GM23248 (cell line): ENCODE measurements at regions not wholly inside any gene's neighbourhood (a gene's known extent, or its start where the extent isn't known, plus 50 kb on each side); places are given as distances from the start of the nearest gene placed in this dataset.

Experiments
- DNase-seq: peaks from one replicate; pipeline ENCODE4 v3.0.0-alpha.2; 2015
- H2AFZ ChIP-seq: fragments of 200-600 bp; sonication (generic); 2 replicates; pipeline ENCODE4 v1.6.1; 2016; ENCODE audit warnings: antibody characterized with exemption
- H3F3A ChIP-seq: fragments of 200-600 bp; sonication (generic); 2 replicates; pipeline ENCODE4 v1.6.1; 2016; ENCODE audit warnings: mild to moderate bottlenecking, antibody characterized with exemption, mixed run types; ENCODE audit not compliant: insufficient read depth
- H3K27ac ChIP-seq: fragments of 200-600 bp; sonication (generic); 2 replicates; pipeline ENCODE4 v1.5.1; 2016; ENCODE audit warnings: mild to moderate bottlenecking
- H3K27me3 ChIP-seq: fragments of 200-600 bp; sonication (generic); replicated peaks from 2 replicates; pipeline ENCODE4 v1.6.1; 2016; ENCODE audit warnings: mild to moderate bottlenecking; ENCODE audit not compliant: insufficient read depth
- H3K36me3 ChIP-seq: fragments of 200-600 bp; sonication (generic); 2 replicates; pipeline ENCODE4 v1.6.1; 2016; ENCODE audit warnings: low read depth, mild to moderate bottlenecking
- H3K4me1 ChIP-seq: fragments of 200-600 bp; sonication (generic); 2 replicates; pipeline ENCODE4 v1.6.1; 2016; ENCODE audit warnings: mild to moderate bottlenecking; ENCODE audit not compliant: insufficient read depth
- H3K4me2 ChIP-seq: fragments of 200-600 bp; sonication (generic); one replicate; pipeline ENCODE4 v1.6.1; 2016; ENCODE audit warnings: mild to moderate bottlenecking; ENCODE audit not compliant: unreplicated experiment
- H3K4me3 ChIP-seq: fragments of 200-600 bp; sonication (generic); 2 replicates; pipeline ENCODE4 v1.5.1; 2016; ENCODE audit warnings: mild to moderate bottlenecking
- H3K79me2 ChIP-seq: fragments of 200-600 bp; sonication (generic); 2 replicates; pipeline ENCODE4 v1.6.1; 2016; ENCODE audit warnings: mild to moderate bottlenecking; ENCODE audit not compliant: insufficient read depth
- H3K9ac ChIP-seq: fragments of 200-600 bp; sonication (generic); 2 replicates; pipeline ENCODE4 v1.6.1; 2016; ENCODE audit warnings: mild to moderate bottlenecking
- H3K9me2 ChIP-seq: fragments of 200-600 bp; sonication (generic); 2 replicates; pipeline ENCODE4 v1.6.1; 2016; ENCODE audit warnings: mixed run types, mild to moderate bottlenecking, moderate library complexity; ENCODE audit not compliant: insufficient read depth
- H3K9me3 ChIP-seq: fragments of 200-600 bp; sonication (generic); one replicate; pipeline ENCODE4 v1.6.1; 2017; ENCODE audit warnings: low read depth
- H4K20me1 ChIP-seq: fragments of 200-600 bp; sonication (generic); 2 replicates; pipeline ENCODE4 v1.6.0; 2016; ENCODE audit not compliant: insufficient read depth
- EZH2 ChIP-seq: fragments of 200-600 bp; sonication (generic); IDR thresholded peaks from 2 replicates; pipeline ENCODE4 v1.6.1; 2018; ENCODE audit warnings: antibody characterized with exemption, mild to moderate bottlenecking; ENCODE audit not compliant: insufficient read depth, poor library complexity, severe bottlenecking
- EZH2phosphoT487 ChIP-seq: fragments of 200-600 bp; sonication (generic); IDR thresholded peaks from 2 replicates; pipeline ENCODE4 v1.6.1; 2018; ENCODE audit warnings: antibody characterized with exemption, moderate library complexity, mild to moderate bottlenecking, low read depth; ENCODE audit not compliant: insufficient read depth
- WGBS, 2 experiments: methylation state at CpG; one replicate each; pipeline ENCODE4 v1.1.6; 2015 to 2017; ENCODE audit warnings: low lambda C conversion rate in 2 of 2, low coverage in 1 of 2; ENCODE audit errors: missing lambda C conversion rate in 2 of 2; 5-methylcytosine and 5-hydroxymethylcytosine counted together
- in situ Hi-C: fragments of 300-500 bp; cut with MboI; formaldehyde crosslinking; loops from 2 replicates; pipeline ENCODE4 v1.15.0; 2020

- no peaks in the 10 kb centered on the region for H3K36me3 ChIP-seq
- no peak for DNase-seq
- no peaks in the 10 kb centered on the region for H3K9me2 ChIP-seq
- no peaks in the 10 kb centered on the region for H3K9me3 ChIP-seq
- peaks cover 13% of the 10 kb centered on the region; the same call in 1 of the 2 replicates for H3K27me3 ChIP-seq
- H3K4me3 ChIP-seq, result no peak overlapping the region
- H4K20me1 ChIP-seq, result no peaks in the 10 kb centered on the region
- TF ChIP-seq EZH2, result no peak
- no peaks in the 10 kb centered on the region for H3K79me2 ChIP-seq
- 68 to 72% methylated on average over 4 of the region's 4 CpGs for WGBS, 2 experiments
- H3K4me1 ChIP-seq, result no peaks in the 10 kb centered on the region
- H3K4me2 ChIP-seq, result no peak overlapping the region
- no peak overlapping the region for H3K9ac ChIP-seq
- H2AFZ ChIP-seq, result no peak overlapping the region
- in situ Hi-C loops, result no loop called here
- no peak overlapping the region for H3K27ac ChIP-seq
- H3F3A ChIP-seq, result no peaks in the 10 kb centered on the region
Measured at GRCh38 chr1:22234476-22235030, 91.7 kb upstream of the WNT4 start.

- Histone ChIP-seq H3K4me3 (no peak overlapping the region), H3K9ac (no peak overlapping the region), H3K9me2 (no peaks in the 10 kb centered on the region), H3K27me3 (peaks cover 19% of the 10 kb centered on the region), H3K4me1 (no peaks in the 10 kb centered on the region), H3F3A (no peaks in the 10 kb centered on the region), H3K79me2 (no peaks in the 10 kb centered on the region), H3K36me3 (no peaks in the 10 kb centered on the region), H3K4me2 (no peak overlapping the region), H3K9me3 (no peaks in the 10 kb centered on the region), H3K27ac (no peak overlapping the region), H2AFZ (no peak overlapping the region), H4K20me1 (no peaks in the 10 kb centered on the region)
- 35 to 57% methylated on average over 7 of the region's 7 CpGs for WGBS, 2 experiments
- in situ Hi-C loops, result no loop called here
- no peak for DNase-seq
- TF ChIP-seq EZH2 (no peak), EZH2phosphoT487 (no peak)
Measured at GRCh38 chr1:22236166-22236565, 93.3 kb upstream of the WNT4 start.

- no peak for DNase-seq
- no peak overlapping the region for H3K9ac ChIP-seq
- H3K9me2 ChIP-seq, result no peaks in the 10 kb centered on the region
- H4K20me1 ChIP-seq, result no peaks in the 10 kb centered on the region
- H3K4me1 ChIP-seq, result no peaks in the 10 kb centered on the region
- no peaks in the 10 kb centered on the region for H3K9me3 ChIP-seq
- in situ Hi-C loops, result no loop called here
- H3K36me3 ChIP-seq, result no peaks in the 10 kb centered on the region
- H2AFZ ChIP-seq, result no peak overlapping the region
- H3F3A ChIP-seq, result no peaks in the 10 kb centered on the region
- peaks cover 19% of the 10 kb centered on the region for H3K27me3 ChIP-seq
- H3K79me2 ChIP-seq, result no peaks in the 10 kb centered on the region
- 72 to 77% methylated on average over 6 of the region's 6 CpGs for WGBS, 2 experiments
- no peak overlapping the region for H3K27ac ChIP-seq
- no peak overlapping the region for H3K4me3 ChIP-seq
- H3K4me2 ChIP-seq, result no peak overlapping the region
- TF ChIP-seq EZH2phosphoT487, result no peak
- TF ChIP-seq EZH2, result no peak
Measured at GRCh38 chr1:22236900-22237299, 94.0 kb upstream of the WNT4 start.

- no peak overlapping the region for H3K9ac ChIP-seq
- no peaks in the 10 kb centered on the region for H4K20me1 ChIP-seq
- no peak overlapping the region for H3K27ac ChIP-seq
- in situ Hi-C loops, result no loop called here
- no peaks in the 10 kb centered on the region for H3K4me1 ChIP-seq
- no peaks in the 10 kb centered on the region for H3F3A ChIP-seq
- H3K36me3 ChIP-seq, result no peaks in the 10 kb centered on the region
- H2AFZ ChIP-seq, result no peak overlapping the region
- DNase-seq, result no peak
- no peaks in the 10 kb centered on the region for H3K9me3 ChIP-seq
- 70 to 78% methylated on average over 11 of the region's 11 CpGs for WGBS, 2 experiments
- no peaks in the 10 kb centered on the region for H3K79me2 ChIP-seq
- H3K4me3 ChIP-seq, result no peak overlapping the region
- H3K9me2 ChIP-seq, result no peaks in the 10 kb centered on the region
- TF ChIP-seq EZH2, result no peak
- TF ChIP-seq EZH2phosphoT487, result no peak
- H3K27me3 ChIP-seq, result peaks cover 23% of the 10 kb centered on the region
- no peak overlapping the region for H3K4me2 ChIP-seq
Measured at GRCh38 chr1:22237433-22238093, 94.7 kb upstream of the WNT4 start.
